IMR-90 (cell line): ENCODE measurements at regions not wholly inside any gene's neighbourhood (a gene's known extent, or its start where the extent isn't known, plus 50 kb on each side); places are given as distances from the start of the nearest gene placed in this dataset.

Experiments used
- ATAC-seq: fragments of 200-7000 bp; cut with Tn5 transposase; 2 replicates; pipeline ENCODE4 v1.9.1; 2020; ENCODE audit warnings: low read depth, mild to moderate bottlenecking, moderate library complexity
- BruUV-seq: library from RNA; stranded (reverse); fragments of 400-500 nt; replicated peaks from 2 replicates; lab custom pipeline; 2021; lab: Mats Ljungman, UMichigan
- CTCF ChIA-PET: fragments of 300-600 bp; formaldehyde crosslinking; extraction: SDS; loops from one replicate; lab custom pipeline; 2021; ENCODE audit warnings: antibody characterized with exemption; lab: Yijun Ruan, JAX
- POLR2A ChIA-PET: fragments of 300-600 bp; sonication (Branson Sonifier 250); formaldehyde crosslinking; loops from one replicate; lab custom pipeline; 2022; ENCODE audit warnings: antibody characterized with exemption; ENCODE audit not compliant: unreplicated experiment; lab: Charles Lee
- DNase-seq: peaks from one replicate; pipeline ENCODE4 v3.0.0; 2013
- H2AFZ ChIP-seq: replicated peaks from 2 replicates; pipeline ENCODE3; 2013; ENCODE audit warnings: low read length, mild to moderate bottlenecking; ENCODE audit not compliant: poor library complexity
- H2AK5ac ChIP-seq: 2 replicates; pipeline ENCODE4 v1.6.1; 2013; ENCODE audit warnings: low read depth, low read length, inconsistent platforms
- H2AK9ac ChIP-seq: replicated peaks from 2 replicates; pipeline ENCODE3; 2013; ENCODE audit warnings: mild to moderate bottlenecking, low read depth, low read length, moderate library complexity; ENCODE audit not compliant: poor library complexity
- H2BK120ac ChIP-seq: 2 replicates; pipeline ENCODE4 v1.6.1; 2013; ENCODE audit warnings: low read depth, low read length, inconsistent platforms
- H2BK15ac ChIP-seq: 3 replicates; pipeline ENCODE4 v1.6.1; 2013; ENCODE audit warnings: low read depth, low read length, inconsistent platforms
- H2BK20ac ChIP-seq: 2 replicates; pipeline ENCODE4 v1.6.1; 2013; ENCODE audit warnings: low read depth, mild to moderate bottlenecking, inconsistent platforms, low read length, moderate library complexity
- H2BK5ac ChIP-seq: 2 replicates; pipeline ENCODE4 v1.6.1; 2013; ENCODE audit warnings: mild to moderate bottlenecking, low read depth, low read length, inconsistent platforms; ENCODE audit not compliant: poor library complexity, severe bottlenecking
- H3K14ac ChIP-seq: replicated peaks from 2 replicates; pipeline ENCODE4 v1.6.1; 2013; ENCODE audit warnings: low read depth, low read length, inconsistent platforms
- H3K18ac ChIP-seq: 2 replicates; pipeline ENCODE4 v1.6.1; 2013; ENCODE audit warnings: low read depth, low read length, control low read depth
- H3K23ac ChIP-seq: 2 replicates; pipeline ENCODE4 v1.6.1; 2013; ENCODE audit warnings: low read depth, low read length, inconsistent platforms
- H3K27ac ChIP-seq: 2 replicates; pipeline ENCODE4 v1.5.1; 2013; ENCODE audit warnings: mild to moderate bottlenecking, control low read depth, low read length; ENCODE audit not compliant: insufficient read depth
- H3K27me3 ChIP-seq: 2 replicates; pipeline ENCODE4 v1.6.1; 2013; ENCODE audit warnings: low read length; ENCODE audit not compliant: control insufficient read depth, insufficient read depth
- H3K36me3 ChIP-seq: 2 replicates; pipeline ENCODE4 v1.6.1; 2013; ENCODE audit warnings: low read length, mixed read lengths; ENCODE audit not compliant: control insufficient read depth, insufficient read depth
- H3K4ac ChIP-seq: 2 replicates; pipeline ENCODE4 v1.6.1; 2013; ENCODE audit warnings: low read depth, low read length, inconsistent platforms
- H3K4me1 ChIP-seq: 2 replicates; pipeline ENCODE4 v1.6.1; 2013; ENCODE audit warnings: low read length, mixed read lengths; ENCODE audit not compliant: control insufficient read depth, insufficient read depth
- H3K4me2 ChIP-seq: 2 replicates; pipeline ENCODE4 v1.6.1; 2013; ENCODE audit warnings: low read depth, mild to moderate bottlenecking, control low read depth, low read length, moderate library complexity
- H3K4me3 ChIP-seq: 2 replicates; pipeline ENCODE4 v1.5.1; 2013; ENCODE audit warnings: low read depth, mild to moderate bottlenecking, control low read depth, low read length, moderate library complexity; ENCODE audit not compliant: insufficient read depth
- H3K56ac ChIP-seq: 2 replicates; pipeline ENCODE4 v1.6.1; 2013; ENCODE audit warnings: low read length, inconsistent platforms; ENCODE audit not compliant: insufficient read depth; ENCODE audit errors: extremely low read depth
- H3K79me1 ChIP-seq, 2 experiments: 2 replicates each; pipeline ENCODE4 v1.6.1; 2013; ENCODE audit warnings: low read length in 2 of 2, inconsistent platforms in 1 of 2, low read depth in 1 of 2
- H3K9ac ChIP-seq: 2 replicates; pipeline ENCODE4 v1.6.1; 2013; ENCODE audit warnings: low read depth, low read length, control low read depth
- H3K9me1 ChIP-seq: 2 replicates; pipeline ENCODE4 v1.6.1; 2013; ENCODE audit warnings: low read length, inconsistent platforms; ENCODE audit not compliant: insufficient read depth
- H3K9me3 ChIP-seq: 2 replicates; pipeline ENCODE4 v1.6.1; 2013; ENCODE audit warnings: low read length; ENCODE audit not compliant: control insufficient read depth, insufficient read depth
- H4K20me1 ChIP-seq: 2 replicates; pipeline ENCODE4 v1.6.1; 2013; ENCODE audit warnings: low read length, inconsistent platforms; ENCODE audit not compliant: insufficient read depth
- H4K5ac ChIP-seq: 2 replicates; pipeline ENCODE4 v1.6.1; 2013; ENCODE audit warnings: mild to moderate bottlenecking, low read depth, low read length, control low read depth
- H4K8ac ChIP-seq, 2 experiments: 2 replicates each; pipeline ENCODE4 v1.6.1; 2013; ENCODE audit warnings: low read depth in 2 of 2, low read length in 2 of 2, control low read depth in 1 of 2, inconsistent platforms in 1 of 2
- H4K91ac ChIP-seq: 2 replicates; pipeline ENCODE4 v1.6.1; 2013; ENCODE audit warnings: low read depth, low read length, inconsistent platforms; ENCODE audit not compliant: insufficient read depth
- BHLHE40 ChIP-seq: fragments of 150-350 bp; IDR thresholded peaks from 2 replicates; pipeline ENCODE4 v1.6.1; 2016; ENCODE audit warnings: mild to moderate bottlenecking, low read depth, low read length
- CEBPB ChIP-seq: IDR thresholded peaks from 2 replicates; pipeline ENCODE4 v1.6.1; 2012; ENCODE audit warnings: low read depth, low read length, improper control_type of control experiment
- CHD1 ChIP-seq: IDR thresholded peaks from 2 replicates; pipeline ENCODE4 v1.6.1; 2012; ENCODE audit warnings: low read depth, low read length, improper control_type of control experiment
- MAFK ChIP-seq: IDR thresholded peaks from 2 replicates; pipeline ENCODE4 v1.6.1; 2012; ENCODE audit warnings: low read depth, low read length, improper control_type of control experiment
- MAZ ChIP-seq: IDR thresholded peaks from 2 replicates; pipeline ENCODE4 v1.6.1; 2012; ENCODE audit warnings: low read depth, mild to moderate bottlenecking, low read length, improper control_type of control experiment, moderate library complexity, borderline replicate concordance
- MXI1 ChIP-seq: IDR thresholded peaks from 2 replicates; pipeline ENCODE4 v1.6.1; 2012; ENCODE audit warnings: low read depth, mild to moderate bottlenecking, low read length, moderate library complexity, borderline replicate concordance
- RAD21 ChIP-seq: IDR thresholded peaks from 2 replicates; pipeline ENCODE4 v1.6.1; 2012; ENCODE audit warnings: low read length, improper control_type of control experiment
- RCOR1 ChIP-seq: IDR thresholded peaks from 2 replicates; pipeline ENCODE4 v1.6.1; 2012; ENCODE audit warnings: mild to moderate bottlenecking, low read length, improper control_type of control experiment; ENCODE audit not compliant: insufficient replicate concordance
- RFX5 ChIP-seq: IDR thresholded peaks from 2 replicates; pipeline ENCODE4 v1.8.0; 2012; ENCODE audit warnings: low read depth, mild to moderate bottlenecking, low read length, moderate library complexity
- SMC3 ChIP-seq: fragments of 150-350 bp; IDR thresholded peaks from 2 replicates; pipeline ENCODE4 v1.6.1; 2016; ENCODE audit warnings: low read depth, mild to moderate bottlenecking, antibody characterized with exemption, low read length, moderate library complexity
- USF2 ChIP-seq: fragments of 150-350 bp; IDR thresholded peaks from 2 replicates; pipeline ENCODE4 v1.6.1; 2017; ENCODE audit warnings: mild to moderate bottlenecking, antibody characterized with exemption, low read length, low read depth
- WGBS, 2 experiments: methylation state at CpG; one replicate each; pipeline versions ENCODE4 v1.1.5 to v1.1.7; 2013; ENCODE audit warnings: missing lambda C conversion rate in 2 of 2; ENCODE audit not compliant: insufficient read length in 1 of 2; ENCODE audit errors: extremely low coverage in 2 of 2; 5-methylcytosine and 5-hydroxymethylcytosine counted together
- dilution Hi-C: fragments of 300-500 bp; cut with HindIII; formaldehyde crosslinking; loops from one replicate; pipeline ENCODE4 v1.14.3; 2018; ENCODE audit warnings: low sequenced_read_pairs; ENCODE audit not compliant: unreplicated experiment
- in situ Hi-C: fragments of 300-500 bp; cut with MboI; formaldehyde crosslinking; loops from 3 replicates; pipeline ENCODE4 v1.14.3; 2019; ENCODE audit warnings: low sequenced_read_pairs, inconsistent platforms, mixed read lengths
- intact Hi-C: fragments of 100-400 bp; cut with micrococcal nuclease; formaldehyde crosslinking; loops from 2 replicates; pipeline ENCODE4 v1.10.0; 2022
- TF ChIP-seq, protein P1 (sequence below): conservative IDR thresholded peaks from 2 replicates; pipeline ENCODE4 v1.5.1; 2012; ENCODE audit warnings: mild to moderate bottlenecking, low read depth, low read length, improper control_type of control experiment

DNA sequence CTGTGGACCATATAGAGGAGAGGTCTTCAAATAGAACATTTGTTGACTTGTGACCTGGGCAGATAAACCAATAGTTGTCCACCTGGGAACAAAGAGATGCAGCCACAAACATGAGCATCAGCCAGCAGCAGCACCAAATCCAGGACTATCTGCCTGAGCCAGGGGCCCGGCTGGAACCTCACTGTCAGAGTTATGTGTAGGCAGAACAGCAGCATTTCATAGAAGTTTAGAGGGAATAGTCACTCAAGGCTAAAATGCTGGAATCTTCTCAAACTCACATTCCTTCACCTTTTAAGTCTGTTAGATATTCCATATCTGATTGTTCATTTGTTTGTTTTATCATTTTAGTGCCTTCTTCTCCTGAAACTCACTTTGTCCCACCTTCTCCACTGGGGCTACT, 72.2 kb upstream of the IL6 start:
- H3K18ac ChIP-seq = peak overlapping the region; percentile 45; the same call in 1 of the 2 replicates
- peak overlapping the region; percentile 82 for H3K14ac ChIP-seq
- no TSS peak for BruUV-seq
- peak overlapping the region; percentile 40 for H2AFZ ChIP-seq
- TF ChIP-seq BHLHE40 = no peak
- TF ChIP-seq USF2 = no peak
- TF ChIP-seq SMC3 = no peak
- TF ChIP-seq RCOR1 = no peak
- no peak for TF ChIP-seq MXI1
- no peak for TF ChIP-seq CEBPB
- TF ChIP-seq RAD21 = no peak
- TF ChIP-seq MAFK = no peak
- TF ChIP-seq MAZ = no peak
- no peak for TF ChIP-seq CHD1
- no peak for TF ChIP-seq RFX5
- TF ChIP-seq, protein P1, sequence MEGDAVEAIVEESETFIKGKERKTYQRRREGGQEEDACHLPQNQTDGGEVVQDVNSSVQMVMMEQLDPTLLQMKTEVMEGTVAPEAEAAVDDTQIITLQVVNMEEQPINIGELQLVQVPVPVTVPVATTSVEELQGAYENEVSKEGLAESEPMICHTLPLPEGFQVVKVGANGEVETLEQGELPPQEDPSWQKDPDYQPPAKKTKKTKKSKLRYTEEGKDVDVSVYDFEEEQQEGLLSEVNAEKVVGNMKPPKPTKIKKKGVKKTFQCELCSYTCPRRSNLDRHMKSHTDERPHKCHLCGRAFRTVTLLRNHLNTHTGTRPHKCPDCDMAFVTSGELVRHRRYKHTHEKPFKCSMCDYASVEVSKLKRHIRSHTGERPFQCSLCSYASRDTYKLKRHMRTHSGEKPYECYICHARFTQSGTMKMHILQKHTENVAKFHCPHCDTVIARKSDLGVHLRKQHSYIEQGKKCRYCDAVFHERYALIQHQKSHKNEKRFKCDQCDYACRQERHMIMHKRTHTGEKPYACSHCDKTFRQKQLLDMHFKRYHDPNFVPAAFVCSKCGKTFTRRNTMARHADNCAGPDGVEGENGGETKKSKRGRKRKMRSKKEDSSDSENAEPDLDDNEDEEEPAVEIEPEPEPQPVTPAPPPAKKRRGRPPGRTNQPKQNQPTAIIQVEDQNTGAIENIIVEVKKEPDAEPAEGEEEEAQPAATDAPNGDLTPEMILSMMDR = no peak
- no peaks in the 10 kb centered on the region for H3K27me3 ChIP-seq
- peak overlapping the region; percentile 72 for H4K91ac ChIP-seq
- peak overlapping the region; percentile 65; the same call in 2 of the 3 replicates for H2BK15ac ChIP-seq
- DNase-seq (peak; percentile 41), ATAC-seq (peak; percentile 69)
- H3K4ac ChIP-seq = peak overlapping the region; percentile 61
- H2AK5ac ChIP-seq = peak overlapping the region; percentile 71
- ChIA-PET POLR2A (no interaction called here), CTCF (no interaction called here)
- intact Hi-C loops = no loop called here
- H2BK20ac ChIP-seq = peak overlapping the region; percentile 92; the same call in 1 of the 2 replicates
- dilution Hi-C loops = no loop called here
- no peaks in the 10 kb centered on the region for H3K36me3 ChIP-seq
- peak overlapping the region; percentile 67 to 68; a peak in 3 of 4 replicates for H4K8ac ChIP-seq
- in situ Hi-C loops = no loop called here
- no peak overlapping the region for H3K23ac ChIP-seq
- H3K79me1 ChIP-seq = no peaks in the 10 kb centered on the region
- H2BK5ac ChIP-seq = peak overlapping the region; percentile 64
- H3K9me3 ChIP-seq = no peaks in the 10 kb centered on the region
- H3K27ac ChIP-seq = no peak overlapping the region; the same call in 1 of the 2 replicates
- H3K4me2 ChIP-seq = no peak overlapping the region
- H2BK120ac ChIP-seq = peak overlapping the region; percentile 83
- H4K20me1 ChIP-seq = no peaks in the 10 kb centered on the region
- peaks cover 8% of the 10 kb centered on the region; the same call in 1 of the 2 replicates for H3K4me1 ChIP-seq
- H3K9ac ChIP-seq = no peak overlapping the region
- no peak overlapping the region for H3K56ac ChIP-seq
- no peak overlapping the region for H2AK9ac ChIP-seq
- no CpG with 5 or more reads among the region's 1 CpG for WGBS, 2 experiments
- H4K5ac ChIP-seq = peak overlapping the region; percentile 4; the same call in 1 of the 2 replicates
- no peak overlapping the region for H3K4me3 ChIP-seq
- H3K9me1 ChIP-seq = peaks cover 7% of the 10 kb centered on the region; the same call in 1 of the 2 replicates
